Panc1 (cell line): ENCODE measurements at regions not wholly inside any gene's neighbourhood (a gene's known extent, or its start where the extent isn't known, plus 50 kb on each side); places are given as distances from the start of the nearest gene placed in this dataset.

Experiments used
- ATAC-seq: fragments of 200-7000 bp; cut with Tn5 transposase; 2 replicates; pipeline ENCODE4 v1.9.1; 2020; ENCODE audit warnings: mild to moderate bottlenecking, moderate library complexity
- BruUV-seq: library from RNA; stranded (reverse); fragments of 400-500 nt; replicated peaks from 2 replicates; lab custom pipeline; 2021; lab: Mats Ljungman, UMichigan
- CTCF ChIA-PET: fragments of 300-600 bp; sonication (Branson Sonifier 250); formaldehyde crosslinking; loops from one replicate; lab custom pipeline; 2022; ENCODE audit warnings: antibody characterized with exemption; lab: Charles Lee
- POLR2A ChIA-PET: fragments of 300-600 bp; sonication (Branson Sonifier 250); formaldehyde crosslinking; loops from one replicate; lab custom pipeline; 2022; ENCODE audit warnings: antibody characterized with exemption; lab: Charles Lee
- DNase-seq: peaks from one replicate; pipeline ENCODE4 v3.0.0-alpha.2; 2010; ENCODE audit warnings: low read depth, low spot score
- H3K27ac ChIP-seq: 2 replicates; pipeline ENCODE4 v1.5.1; 2011; ENCODE audit warnings: mild to moderate bottlenecking, low read length, inconsistent platforms
- H3K27me3 ChIP-seq: fragments of 200-500 bp; sonication (Bioruptor generic); 2 replicates; pipeline ENCODE4 v1.6.0; 2014; ENCODE audit warnings: low read length, inconsistent platforms; ENCODE audit not compliant: control insufficient read depth, insufficient read depth
- H3K36me3 ChIP-seq: fragments of 200-500 bp; sonication (Bioruptor generic); 2 replicates; pipeline ENCODE4 v1.5.1; 2014; ENCODE audit warnings: inconsistent platforms, mild to moderate bottlenecking, low read length, moderate library complexity; ENCODE audit not compliant: control insufficient read depth, insufficient read depth
- H3K4me1 ChIP-seq: 2 replicates; pipeline ENCODE4 v1.5.1; 2011; ENCODE audit warnings: inconsistent platforms, mild to moderate bottlenecking, low read length, moderate library complexity; ENCODE audit not compliant: control insufficient read depth, insufficient read depth
- H3K4me3 ChIP-seq, 2 experiments: 2 replicates each; pipeline ENCODE4 v1.5.1; 2011 to 2012; ENCODE audit warnings: low read depth in 2 of 2, low read length in 2 of 2, mild to moderate bottlenecking in 2 of 2, inconsistent platforms in 1 of 2, moderate library complexity in 1 of 2
- H3K9me3 ChIP-seq: fragments of 200-500 bp; sonication (Bioruptor generic); 2 replicates; pipeline ENCODE4 v1.5.1; 2014; ENCODE audit warnings: low read depth, mild to moderate bottlenecking, inconsistent platforms, low read length, moderate library complexity; ENCODE audit not compliant: control insufficient read depth, insufficient read depth
- CTCF ChIP-seq: fragments of 450-650 bp; IDR thresholded peaks from 2 replicates; pipeline ENCODE4 v1.5.1; 2017; ENCODE audit warnings: mild to moderate bottlenecking
- POLR2AphosphoS5 ChIP-seq: IDR thresholded peaks from 2 replicates; pipeline ENCODE4 v1.6.1; 2012; ENCODE audit warnings: mild to moderate bottlenecking, low read depth, low read length, moderate library complexity
- REST ChIP-seq, 2 experiments: IDR thresholded peaks; 2 replicates each; pipeline ENCODE4 v1.6.1; 2011 to 2012; ENCODE audit warnings: low read depth in 2 of 2, control low read depth in 1 of 2, low read length in 1 of 2, mild to moderate bottlenecking in 1 of 2, moderate library complexity in 1 of 2; ENCODE audit not compliant: insufficient read depth in 1 of 2
- SIN3A ChIP-seq: IDR thresholded peaks from 2 replicates; pipeline ENCODE4 v1.6.1; 2012; ENCODE audit warnings: low read depth, mild to moderate bottlenecking, low read length, moderate library complexity, borderline replicate concordance; ENCODE audit not compliant: insufficient read depth
- TCF7L2 ChIP-seq: IDR thresholded peaks from 2 replicates; pipeline ENCODE4 v1.6.1; 2011; ENCODE audit warnings: mild to moderate bottlenecking, low read depth, low read length, inconsistent platforms
- in situ Hi-C: cut with HindIII; loops from 2 replicates; pipeline ENCODE4 v1.10.0; 2016; ENCODE audit warnings: low sequenced_read_pairs, low pct_unique_long_range_greater_than_20kb
- intact Hi-C: fragments of 100-400 bp; cut with micrococcal nuclease; formaldehyde crosslinking; loops from one replicate; pipeline ENCODE4 v1.10.0; 2022; ENCODE audit not compliant: unreplicated experiment

GRCh38 chr9:107807183-107807582, 317.6 kb upstream of the KLF4 start:
- ChIA-PET CTCF (no interaction called here), POLR2A (no interaction called here)
- ATAC-seq (no peak), DNase-seq (no peak)
- intact Hi-C loops: no loop called here
- no peak overlapping the region for H3K27ac ChIP-seq
- H3K27me3 ChIP-seq: no peaks in the 10 kb centered on the region
- H3K9me3 ChIP-seq: no peaks in the 10 kb centered on the region
- H3K4me1 ChIP-seq: no peaks in the 10 kb centered on the region
- H3K36me3 ChIP-seq: no peaks in the 10 kb centered on the region
- BruUV-seq: no TSS peak
- no peak overlapping the region for H3K4me3 ChIP-seq
- in situ Hi-C loops: no loop called here
- TF ChIP-seq REST (IDR thresholded peaks at IDR 0.05; ENCODE audit: insufficient read depth in 1 of 2, low read depth in 2 of 2, low read length in 1 of 2) (no peak), SIN3A (no peak), POLR2AphosphoS5 (no peak), TCF7L2 (no peak), CTCF (no peak)

- no peaks in the 10 kb centered on the region for H3K4me1 ChIP-seq
- in situ Hi-C loops: no loop called here
- no peak for TF ChIP-seq CTCF
- TF ChIP-seq POLR2AphosphoS5: no peak
- TF ChIP-seq SIN3A: no peak
- no peak for TF ChIP-seq REST (IDR thresholded peaks at IDR 0.05; ENCODE audit: insufficient read depth in 1 of 2, low read depth in 2 of 2, low read length in 1 of 2)
- no peak for TF ChIP-seq TCF7L2
- H3K36me3 ChIP-seq: no peaks in the 10 kb centered on the region
- no peak overlapping the region for H3K4me3 ChIP-seq
- no peak overlapping the region for H3K27ac ChIP-seq
- no peaks in the 10 kb centered on the region for H3K27me3 ChIP-seq
- BruUV-seq: no TSS peak
- no peaks in the 10 kb centered on the region for H3K9me3 ChIP-seq
- ATAC-seq (no peak), DNase-seq (no peak)
- ChIA-PET CTCF (no interaction called here), POLR2A (no interaction called here)
- intact Hi-C loops: no loop called here
Observed at GRCh38 chr9:107805201-107805600, 315.6 kb upstream of the KLF4 start.
